HepG2 (cell line): ENCODE measurements at regions not wholly inside any gene's neighbourhood (a gene's known extent, or its start where the extent isn't known, plus 50 kb on each side); places are given as distances from the start of the nearest gene placed in this dataset.

ENCODE experiments used
- ARID5B ChIP-seq: IDR thresholded peaks from 2 replicates; pipeline ENCODE4 v1.4.0; 2020; ENCODE audit warnings: mild to moderate bottlenecking, missing genetic modification reagents
- ATF7 ChIP-seq, 2 experiments: fragments of 450-650 bp in 1 of 2; sonication (generic) in 1 of 2; formaldehyde crosslinking in 1 of 2; IDR thresholded peaks; 2 replicates each; pipeline versions ENCODE4 v1.4.0 to v1.6.1; 2016 to 2020; ENCODE audit warnings: antibody characterized with exemption in 1 of 2, mild to moderate bottlenecking in 1 of 2, missing genetic modification reagents in 1 of 2
- CTCF ChIP-seq: sonication (generic); formaldehyde crosslinking; IDR thresholded peaks from 2 replicates; pipeline ENCODE4 v1.5.0; 2020; ENCODE audit warnings: mild to moderate bottlenecking, missing genetic modification reagents, moderate library complexity
- E2F5 ChIP-seq: sonication (generic); formaldehyde crosslinking; conservative IDR thresholded peaks from 2 replicates; pipeline ENCODE4 v1.4.0; 2020; ENCODE audit warnings: missing genetic modification reagents
- FOSL2 ChIP-seq: sonication (generic); formaldehyde crosslinking; IDR thresholded peaks from 2 replicates; pipeline ENCODE4 v1.4.0; 2020; ENCODE audit warnings: missing genetic modification reagents
- KLF16 ChIP-seq, 2 experiments: sonication (generic) in 1 of 2; formaldehyde crosslinking in 1 of 2; IDR thresholded peaks; 2 replicates each; pipeline versions ENCODE4 v1.6.1 to v1.8.0; 2016 to 2023; ENCODE audit warnings: missing genetic modification reagents in 2 of 2, missing compliant biosample characterization in 1 of 2
- MATR3 ChIP-seq: sonication (generic); formaldehyde crosslinking; IDR thresholded peaks from 2 replicates; pipeline ENCODE4 v1.4.0; 2020; ENCODE audit warnings: missing genetic modification reagents
- RARA ChIP-seq: IDR thresholded peaks from 2 replicates; pipeline ENCODE4 v1.6.1; 2016; ENCODE audit warnings: missing genetic modification reagents, missing compliant biosample characterization
- SIN3A ChIP-seq: IDR thresholded peaks from 2 replicates; pipeline ENCODE4 v1.6.1; 2011; ENCODE audit warnings: low read depth, mild to moderate bottlenecking, control low read depth, low read length, borderline replicate concordance
- SMAD3 ChIP-seq: sonication (generic); formaldehyde crosslinking; IDR thresholded peaks from 2 replicates; pipeline ENCODE4 v1.4.0; 2020; ENCODE audit warnings: missing genetic modification reagents
- SNAPC5 ChIP-seq: sonication (generic); formaldehyde crosslinking; IDR thresholded peaks from 2 replicates; pipeline ENCODE4 v1.8.1; 2023; ENCODE audit warnings: mild to moderate bottlenecking, missing genetic modification reagents, borderline replicate concordance
- ZBTB44 ChIP-seq: sonication (generic); formaldehyde crosslinking; IDR thresholded peaks from 2 replicates; pipeline ENCODE4 v1.4.0; 2020; ENCODE audit warnings: missing genetic modification reagents
- ZNF251 ChIP-seq: sonication (generic); formaldehyde crosslinking; IDR thresholded peaks from 2 replicates; pipeline ENCODE4 v1.9.0; 2021; ENCODE audit warnings: mild to moderate bottlenecking, missing genetic modification reagents
- ZNF644 ChIP-seq: IDR thresholded peaks from 2 replicates; pipeline ENCODE4 v1.6.1; 2016; ENCODE audit warnings: low read depth
- ZNF678 ChIP-seq: sonication (generic); formaldehyde crosslinking; IDR thresholded peaks from 2 replicates; pipeline ENCODE4 v1.4.0; 2020; ENCODE audit warnings: mild to moderate bottlenecking, missing genetic modification reagents
- ZNF800 ChIP-seq: sonication (generic); formaldehyde crosslinking; IDR thresholded peaks from 2 replicates; pipeline ENCODE4 v1.4.0; 2020; ENCODE audit warnings: missing genetic modification reagents

- no peak for TF ChIP-seq ZBTB44 (CRISPR knock-in tag)
- no peak for TF ChIP-seq ZNF800 (CRISPR knock-in tag)
- no peak for TF ChIP-seq ZNF644 (CRISPR knock-in tag)
- no peak for TF ChIP-seq ZNF678 (CRISPR knock-in tag)
- TF ChIP-seq FOSL2 = no peak
- TF ChIP-seq KLF16 (CRISPR knock-in tag; IDR thresholded peaks at IDR 0.05) = 0 out of 4 replicates have a peak, but pooled peaks of 1 of the 2 experiments have one; percentile 37
- no peak for TF ChIP-seq RARA (CRISPR knock-in tag)
- TF ChIP-seq ZNF251 (CRISPR knock-in tag) = no peak
- TF ChIP-seq ARID5B (CRISPR knock-in tag) = 0 out of 2 replicates have a peak, but pooled peaks have one; percentile 13
- TF ChIP-seq SNAPC5 (CRISPR knock-in tag) = no peak
- no peak for TF ChIP-seq MATR3 (CRISPR knock-in tag)
- peak; percentile 77 for TF ChIP-seq CTCF (CRISPR knock-in tag)
- TF ChIP-seq ATF7 (IDR thresholded peaks at IDR 0.05) = peak; percentile 88
- no peak for TF ChIP-seq ATF7 (CRISPR knock-in tag; IDR thresholded peaks at IDR 0.05)
- TF ChIP-seq E2F5 (CRISPR knock-in tag) = no peak
- TF ChIP-seq SMAD3 (CRISPR knock-in tag) = 0 out of 2 replicates have a peak, but pooled peaks have one; percentile 36
- no peak for TF ChIP-seq SIN3A
These were observed 336.7 kb upstream of the IGF1R start (continued) for GRCh38 chr15:98311566-98312188.
